ENCODE measurements at regions not wholly inside any gene's neighbourhood (a gene's known extent, or its start where the extent isn't known, plus 50 kb on each side); places are given as distances from the start of the nearest gene placed in this dataset.

- TF ChIP-seq GRHL2 (CRISPR knock-in tag; IDR thresholded peaks at IDR 0.05; ENCODE audit: insufficient replicate concordance, severe bottlenecking) (no peak), ATF2 (CRISPR knock-in tag; IDR thresholded peaks at IDR 0.05; ENCODE audit: borderline replicate concordance, low read depth) (no peak), ZNF232 (CRISPR knock-in tag; IDR thresholded peaks at IDR 0.05) (no peak), USF1 (CRISPR knock-in tag; IDR thresholded peaks at IDR 0.05) (no peak), PRRX2 (CRISPR knock-in tag; IDR thresholded peaks at IDR 0.05) (no peak), FOXP1 (CRISPR knock-in tag; IDR thresholded peaks at IDR 0.05; ENCODE audit: borderline replicate concordance) (no peak), ERG (CRISPR knock-in tag; IDR thresholded peaks at IDR 0.05) (no peak), JAZF1 (CRISPR knock-in tag; IDR thresholded peaks at IDR 0.05) (no peak)
Observed at GRCh38 chr5:112528928-112529327, 109.9 kb upstream of the EPB41L4A start (continued).

- DNase-seq (ENCODE audit: low spot score) (no peak), ATAC-seq (peak; percentile 77)
- H3K4me3 Mint-ChIP-seq = no peak overlapping the region
- H3K4me1 Mint-ChIP-seq = peaks cover 32% of the 10 kb centered on the region
- TF ChIP-seq NR3C1 (CRISPR knock-in tag; conservative IDR thresholded peaks at IDR 0.05; ENCODE audit: low read depth) = no peak
- TF ChIP-seq CTCF (IDR thresholded peaks at IDR 0.05) = peak; percentile 13; the same call in 1 of the 2 replicates
- POLR2A ChIA-PET = no interaction called here
- H3K9me3 Mint-ChIP-seq = peaks cover 11% of the 10 kb centered on the region
- H3K27me3 Mint-ChIP-seq (ENCODE audit: low read depth) = 0 out of 2 replicates have a peak, but pooled peaks cover 6% of the 10 kb centered on the region
- no peak overlapping the region for H3K27ac Mint-ChIP-seq
- no peaks in the 10 kb centered on the region for H3K36me3 Mint-ChIP-seq
- CTCF ChIA-PET = interaction anchor here (0.5 to 3.9 kb wide), 14 partner anchors 9 to 356 kb away, joined by 3 to 25 read pairs (median 4); no protein-coding TSS in a partner anchor
Observed at GRCh38 chr5:112529525-112529924, 110.4 kb upstream of the EPB41L4A start.

- H3K27ac Mint-ChIP-seq = no peak overlapping the region
Observed at GRCh38 chr5:112532654-112533360, 113.7 kb upstream of the EPB41L4A start.

More at GRCh38 chr5:112532654-112533360, 113.7 kb upstream of the EPB41L4A start:
- ChIA-PET POLR2A (no interaction called here), CTCF (interaction anchor here (0.5 to 2.1 kb wide), 5 partner anchors 40 to 686 kb away, joined by 3 to 13 read pairs (median 6); no protein-coding TSS in a partner anchor)
- 0 out of 2 replicates have a peak, but pooled peaks cover 11% of the 10 kb centered on the region for H3K27me3 Mint-ChIP-seq (ENCODE audit: low read depth)
- H3K4me3 Mint-ChIP-seq = peak overlapping the region; percentile 2; the same call in 1 of the 2 replicates
- H3K4me1 Mint-ChIP-seq = peaks cover 40% of the 10 kb centered on the region
- H3K36me3 Mint-ChIP-seq = no peaks in the 10 kb centered on the region
- TF ChIP-seq TEAD1 (CRISPR knock-in tag; IDR thresholded peaks at IDR 0.05) (no peak), ZNF423 (CRISPR knock-in tag; IDR thresholded peaks at IDR 0.05) (no peak), ZNF232 (CRISPR knock-in tag; IDR thresholded peaks at IDR 0.05) (no peak), ELF4 (CRISPR knock-in tag; IDR thresholded peaks at IDR 0.05; ENCODE audit: low read depth) (no peak), ERG (CRISPR knock-in tag; IDR thresholded peaks at IDR 0.05) (no peak), CREB1 (CRISPR knock-in tag; IDR thresholded peaks at IDR 0.05) (no peak), MLX (CRISPR knock-in tag; IDR thresholded peaks at IDR 0.05) (no peak), CTCF (IDR thresholded peaks at IDR 0.05) (no peak)
- ATAC-seq (no peak), DNase-seq (ENCODE audit: low spot score) (no peak)
- no peaks in the 10 kb centered on the region for H3K9me3 Mint-ChIP-seq

All from WTC11 (cell line).